GM12878 (cell line): ENCODE measurements at regions not wholly inside any gene's neighbourhood (a gene's known extent, or its start where the extent isn't known, plus 50 kb on each side); places are given as distances from the start of the nearest gene placed in this dataset.

Source experiments
- ATAC-seq: fragments of 200-7000 bp; cut with Tn5 transposase; 3 replicates; pipeline ENCODE4 v1.9.1; 2020; ENCODE audit warnings: mild to moderate bottlenecking, moderate library complexity
- BruUV-seq: library from RNA; stranded (reverse); fragments of 400-500 nt; replicated peaks from 2 replicates; lab custom pipeline; 2021; lab: Mats Ljungman, UMichigan
- CTCF ChIA-PET: fragments of 300-600 bp; sonication (Branson Sonifier 250); formaldehyde crosslinking; extraction: SDS; loops from one replicate; lab custom pipeline; 2021; ENCODE audit warnings: inconsistent platforms; lab: Yijun Ruan, JAX
- POLR2A ChIA-PET: fragments of 350-600 bp; formaldehyde crosslinking; extraction: SDS; loops from one replicate; lab custom pipeline; 2021; ENCODE audit warnings: inconsistent platforms; lab: Charles Lee
- RAD21 ChIA-PET: fragments of 300-600 bp; sonication (Branson Sonifier 250); formaldehyde crosslinking; loops from one replicate; lab custom pipeline; 2023; ENCODE audit warnings: antibody characterized with exemption; ENCODE audit not compliant: unreplicated experiment; lab: Charles Lee
- SMC1A ChIA-PET: fragments of 300-600 bp; sonication (Branson Sonifier 250); formaldehyde crosslinking; loops from one replicate; lab custom pipeline; 2023; ENCODE audit not compliant: unreplicated experiment, uncharacterized antibody; lab: Charles Lee
- DNase-seq: peaks from one replicate; pipeline ENCODE4 v3.0.0-alpha.2; 2011; ENCODE audit warnings: low read depth, low spot score
- FAIRE-seq: peaks from 3 replicates; lab custom pipeline; 2011; peaks lifted over from hg19 to GRCh38; lab: Jason Lieb, UNC
- H2AFZ ChIP-seq: 2 replicates; pipeline ENCODE4 v1.6.0; 2011; ENCODE audit warnings: low read depth, low read length, control low read depth; ENCODE audit not compliant: control insufficient read depth
- H3K27ac ChIP-seq: 2 replicates; pipeline ENCODE4 v1.5.1; 2011; ENCODE audit warnings: control low read depth; ENCODE audit not compliant: control insufficient read depth, insufficient read depth
- H3K27me3 ChIP-seq, 2 experiments: replicated peaks in 1 of 2; 2 replicates each; pipeline versions ENCODE4 v1.6.0 to v1.6.1; 2011; ENCODE audit warnings: low read length in 1 of 2; ENCODE audit not compliant: control insufficient read depth in 2 of 2, insufficient read depth in 2 of 2
- H3K36me3 ChIP-seq, 2 experiments: 2 replicates each; pipeline ENCODE4 v1.5.1; 2011; ENCODE audit warnings: low read length in 1 of 2; ENCODE audit not compliant: control insufficient read depth in 2 of 2, insufficient read depth in 2 of 2
- H3K4me1 ChIP-seq: 2 replicates; pipeline ENCODE4 v1.6.1; 2011; ENCODE audit warnings: mild to moderate bottlenecking, low read length, moderate library complexity, mixed read lengths; ENCODE audit not compliant: control insufficient read depth, insufficient read depth
- H3K4me2 ChIP-seq: 2 replicates; pipeline ENCODE4 v1.6.0; 2011; ENCODE audit warnings: control low read depth; ENCODE audit not compliant: control insufficient read depth, insufficient read depth
- H3K4me3 ChIP-seq: fragments of 200-600 bp; sonication (generic); 2 replicates; pipeline ENCODE4 v1.5.1; 2016
- H3K79me2 ChIP-seq: 2 replicates; pipeline ENCODE4 v1.6.0; 2011; ENCODE audit warnings: low read length; ENCODE audit not compliant: control insufficient read depth, insufficient read depth
- H3K9ac ChIP-seq: 2 replicates; pipeline ENCODE4 v1.8.0; 2011; ENCODE audit warnings: low read length, control low read depth, mixed read lengths; ENCODE audit not compliant: control insufficient read depth, insufficient read depth
- H3K9me3 ChIP-seq: replicated peaks from 3 replicates; pipeline ENCODE4 v1.5.1; 2011; ENCODE audit warnings: mild to moderate bottlenecking, low read length; ENCODE audit not compliant: control insufficient read depth, insufficient read depth
- H4K20me1 ChIP-seq: 2 replicates; pipeline ENCODE4 v1.6.0; 2011; ENCODE audit not compliant: control insufficient read depth, insufficient read depth
- EED ChIP-seq: sonication (generic); IDR thresholded peaks from 2 replicates; pipeline ENCODE4 v1.6.1; 2016; ENCODE audit warnings: antibody characterized with exemption, low read depth
- GABPA ChIP-seq: IDR thresholded peaks from 2 replicates; pipeline ENCODE4 v1.6.1; 2014; ENCODE audit warnings: antibody characterized with exemption, low read depth, mild to moderate bottlenecking, inconsistent platforms
- HCFC1 ChIP-seq: fragments of 150-350 bp; IDR thresholded peaks from 2 replicates; pipeline ENCODE4 v1.6.1; 2014; ENCODE audit warnings: low read length
- NFIC ChIP-seq: IDR thresholded peaks from 2 replicates; pipeline ENCODE4 v1.6.1; 2012; ENCODE audit warnings: low read depth, mild to moderate bottlenecking, inconsistent platforms, low read length, moderate library complexity
- RAD51 ChIP-seq: fragments of 450-650 bp; IDR thresholded peaks from 2 replicates; pipeline ENCODE4 v1.6.1; 2016; ENCODE audit warnings: moderate library complexity, mild to moderate bottlenecking, inconsistent platforms
- SIX5 ChIP-seq: IDR thresholded peaks from 2 replicates; pipeline ENCODE4 v1.6.1; 2011; ENCODE audit warnings: mild to moderate bottlenecking, low read depth, low read length, moderate library complexity; ENCODE audit not compliant: severe bottlenecking
- ZBED1 ChIP-seq: IDR thresholded peaks from 2 replicates; pipeline ENCODE4 v1.6.1; 2016; ENCODE audit warnings: borderline replicate concordance
- ZNF207 ChIP-seq: fragments of 450-650 bp; IDR thresholded peaks from 2 replicates; pipeline ENCODE4 v1.6.1; 2014; ENCODE audit warnings: antibody characterized with exemption, mild to moderate bottlenecking, borderline replicate concordance
- ZSCAN29 ChIP-seq: fragments of 450-650 bp; IDR thresholded peaks from 2 replicates; pipeline ENCODE4 v1.6.1; 2017; ENCODE audit warnings: mild to moderate bottlenecking, moderate library complexity
- ZZZ3 ChIP-seq: IDR thresholded peaks from 2 replicates; pipeline ENCODE4 v1.6.1; 2011; ENCODE audit warnings: low read depth; ENCODE audit not compliant: control insufficient read depth, insufficient read length
- WGBS: methylation state at CpG from one replicate; pipeline ENCODE4 v1.1.6; 2016; ENCODE audit warnings: low lambda C conversion rate; ENCODE audit not compliant: insufficient replicate concordance, insufficient coverage; ENCODE audit errors: missing lambda C conversion rate; 5-methylcytosine and 5-hydroxymethylcytosine counted together
- in situ Hi-C: fragments of 300-500 bp; cut with MboI; formaldehyde crosslinking; loops from 9 replicates; pipeline ENCODE4 v1.14.3; 2018; ENCODE audit warnings: mixed read lengths
- intact Hi-C: fragments of 100-400 bp; cut with micrococcal nuclease; formaldehyde crosslinking; loops from one replicate; pipeline ENCODE4 v1.14.2; 2022; ENCODE audit not compliant: unreplicated experiment
- TF ChIP-seq, protein P1 (sequence below): fragments of 450-650 bp; IDR thresholded peaks from 2 replicates; pipeline ENCODE4 v1.6.1; 2017; ENCODE audit warnings: mild to moderate bottlenecking, moderate library complexity
- TF ChIP-seq, protein P2 (sequence below): IDR thresholded peaks from 2 replicates; pipeline ENCODE4 v1.6.1; 2012; ENCODE audit warnings: low read depth, low read length, improper control_type of control experiment
- TF ChIP-seq, protein P3 (sequence below): fragments of 150-350 bp; IDR thresholded peaks from 2 replicates; pipeline ENCODE4 v1.6.1; 2014; ENCODE audit warnings: mild to moderate bottlenecking, low read depth, low read length

DNA sequence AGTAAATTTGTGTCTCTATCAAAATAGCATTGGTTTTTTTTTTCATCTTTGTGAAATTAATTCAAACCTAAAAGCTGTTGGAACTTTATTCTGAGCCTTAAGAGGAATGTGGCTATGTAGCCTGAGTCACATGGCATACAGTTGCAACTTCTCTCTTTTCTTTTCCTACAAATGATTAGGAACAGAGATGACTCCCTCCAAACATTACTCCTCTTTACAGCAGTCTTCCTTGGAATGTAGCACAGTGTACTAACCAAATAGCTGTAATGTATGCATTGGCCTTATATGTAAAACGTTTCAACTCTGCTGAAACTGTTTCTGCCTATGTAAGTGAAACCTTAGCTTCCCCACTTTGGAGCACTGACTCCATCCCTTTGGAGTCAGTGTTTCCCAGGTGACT lies 100.9 kb upstream of the MAP1B start:
- Histone ChIP-seq H3K9me3 (no peaks in the 10 kb centered on the region), H3K79me2 (no peaks in the 10 kb centered on the region), H3K9ac (no peak overlapping the region), H3K27me3 (no peaks in the 10 kb centered on the region; a peak in 1 of 4 replicates), H3K4me1 (no peaks in the 10 kb centered on the region), H4K20me1 (no peaks in the 10 kb centered on the region), H3K4me2 (no peak overlapping the region), H2AFZ (no peak overlapping the region), H3K27ac (no peak overlapping the region), H3K36me3 (no peaks in the 10 kb centered on the region), H3K4me3 (no peak overlapping the region)
- BruUV-seq = no TSS peak
- no peak for ATAC-seq
- no peak for DNase-seq
- CTCF ChIA-PET = no interaction called here
- SMC1A ChIA-PET = no interaction called here
- no peak for TF ChIP-seq ZBED1
- no peak for TF ChIP-seq EED
- TF ChIP-seq ZSCAN29 = no peak
- TF ChIP-seq ZNF207 = no peak
- TF ChIP-seq GABPA = no peak
- TF ChIP-seq ZZZ3 = no peak
- TF ChIP-seq RAD51 = no peak
- TF ChIP-seq, protein P1, sequence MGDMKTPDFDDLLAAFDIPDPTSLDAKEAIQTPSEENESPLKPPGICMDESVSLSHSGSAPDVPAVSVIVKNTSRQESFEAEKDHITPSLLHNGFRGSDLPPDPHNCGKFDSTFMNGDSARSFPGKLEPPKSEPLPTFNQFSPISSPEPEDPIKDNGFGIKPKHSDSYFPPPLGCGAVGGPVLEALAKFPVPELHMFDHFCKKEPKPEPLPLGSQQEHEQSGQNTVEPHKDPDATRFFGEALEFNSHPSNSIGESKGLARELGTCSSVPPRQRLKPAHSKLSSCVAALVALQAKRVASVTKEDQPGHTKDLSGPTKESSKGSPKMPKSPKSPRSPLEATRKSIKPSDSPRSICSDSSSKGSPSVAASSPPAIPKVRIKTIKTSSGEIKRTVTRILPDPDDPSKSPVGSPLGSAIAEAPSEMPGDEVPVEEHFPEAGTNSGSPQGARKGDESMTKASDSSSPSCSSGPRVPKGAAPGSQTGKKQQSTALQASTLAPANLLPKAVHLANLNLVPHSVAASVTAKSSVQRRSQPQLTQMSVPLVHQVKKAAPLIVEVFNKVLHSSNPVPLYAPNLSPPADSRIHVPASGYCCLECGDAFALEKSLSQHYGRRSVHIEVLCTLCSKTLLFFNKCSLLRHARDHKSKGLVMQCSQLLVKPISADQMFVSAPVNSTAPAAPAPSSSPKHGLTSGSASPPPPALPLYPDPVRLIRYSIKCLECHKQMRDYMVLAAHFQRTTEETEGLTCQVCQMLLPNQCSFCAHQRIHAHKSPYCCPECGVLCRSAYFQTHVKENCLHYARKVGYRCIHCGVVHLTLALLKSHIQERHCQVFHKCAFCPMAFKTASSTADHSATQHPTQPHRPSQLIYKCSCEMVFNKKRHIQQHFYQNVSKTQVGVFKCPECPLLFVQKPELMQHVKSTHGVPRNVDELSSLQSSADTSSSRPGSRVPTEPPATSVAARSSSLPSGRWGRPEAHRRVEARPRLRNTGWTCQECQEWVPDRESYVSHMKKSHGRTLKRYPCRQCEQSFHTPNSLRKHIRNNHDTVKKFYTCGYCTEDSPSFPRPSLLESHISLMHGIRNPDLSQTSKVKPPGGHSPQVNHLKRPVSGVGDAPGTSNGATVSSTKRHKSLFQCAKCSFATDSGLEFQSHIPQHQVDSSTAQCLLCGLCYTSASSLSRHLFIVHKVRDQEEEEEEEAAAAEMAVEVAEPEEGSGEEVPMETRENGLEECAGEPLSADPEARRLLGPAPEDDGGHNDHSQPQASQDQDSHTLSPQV = no peak
- TF ChIP-seq SIX5 = no peak
- TF ChIP-seq, protein P2, sequence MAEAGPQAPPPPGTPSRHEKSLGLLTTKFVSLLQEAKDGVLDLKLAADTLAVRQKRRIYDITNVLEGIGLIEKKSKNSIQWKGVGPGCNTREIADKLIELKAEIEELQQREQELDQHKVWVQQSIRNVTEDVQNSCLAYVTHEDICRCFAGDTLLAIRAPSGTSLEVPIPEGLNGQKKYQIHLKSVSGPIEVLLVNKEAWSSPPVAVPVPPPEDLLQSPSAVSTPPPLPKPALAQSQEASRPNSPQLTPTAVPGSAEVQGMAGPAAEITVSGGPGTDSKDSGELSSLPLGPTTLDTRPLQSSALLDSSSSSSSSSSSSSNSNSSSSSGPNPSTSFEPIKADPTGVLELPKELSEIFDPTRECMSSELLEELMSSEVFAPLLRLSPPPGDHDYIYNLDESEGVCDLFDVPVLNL = no peak
- TF ChIP-seq HCFC1 = no peak
- TF ChIP-seq, protein P3, sequence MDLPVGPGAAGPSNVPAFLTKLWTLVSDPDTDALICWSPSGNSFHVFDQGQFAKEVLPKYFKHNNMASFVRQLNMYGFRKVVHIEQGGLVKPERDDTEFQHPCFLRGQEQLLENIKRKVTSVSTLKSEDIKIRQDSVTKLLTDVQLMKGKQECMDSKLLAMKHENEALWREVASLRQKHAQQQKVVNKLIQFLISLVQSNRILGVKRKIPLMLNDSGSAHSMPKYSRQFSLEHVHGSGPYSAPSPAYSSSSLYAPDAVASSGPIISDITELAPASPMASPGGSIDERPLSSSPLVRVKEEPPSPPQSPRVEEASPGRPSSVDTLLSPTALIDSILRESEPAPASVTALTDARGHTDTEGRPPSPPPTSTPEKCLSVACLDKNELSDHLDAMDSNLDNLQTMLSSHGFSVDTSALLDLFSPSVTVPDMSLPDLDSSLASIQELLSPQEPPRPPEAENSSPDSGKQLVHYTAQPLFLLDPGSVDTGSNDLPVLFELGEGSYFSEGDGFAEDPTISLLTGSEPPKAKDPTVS = no peak
- no peak for TF ChIP-seq NFIC
- intact Hi-C loops = no loop called here
- WGBS = 0% methylated on average over 1 of the region's 1 CpG
- POLR2A ChIA-PET = no interaction called here
- in situ Hi-C loops = no loop called here
- FAIRE-seq = no peak
- RAD21 ChIA-PET = no interaction called here
